ENCODE measurements at regions not wholly inside any gene's neighbourhood (a gene's known extent, or its start where the extent isn't known, plus 50 kb on each side); places are given as distances from the start of the nearest gene placed in this dataset.
"Not testable (repeated sequence)": the region's sequence is repeated elsewhere in the genome, so short reads cannot be mapped to it uniquely, and the experiment has no call there.

DNA sequence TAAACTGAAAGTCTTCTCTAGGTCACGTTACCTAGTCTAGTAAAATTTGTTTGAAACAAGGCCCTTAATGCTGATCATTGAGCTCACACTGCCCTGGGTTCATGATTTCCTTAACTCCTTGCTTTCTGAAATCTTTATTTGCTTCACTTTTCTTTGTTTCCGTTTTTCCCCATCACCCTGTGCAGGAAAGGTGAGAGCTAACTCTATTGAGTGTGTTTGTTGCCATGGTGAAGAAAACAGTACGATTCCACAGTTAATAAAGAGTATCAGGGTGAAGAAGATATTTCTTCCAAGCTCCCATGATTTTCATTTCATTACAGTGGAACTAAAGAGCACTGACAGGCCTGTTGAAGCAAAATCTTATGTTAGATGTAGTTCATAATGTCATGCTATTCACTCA, 276.2 kb downstream of the RAP2B start:
- no peak for DNase-seq (ENCODE audit: low read depth in 1 of 2, low spot score in 1 of 2)

GRCh38 chr3:153439780-153440179, 277.8 kb downstream of the RAP2B start:
- no peak for DNase-seq (ENCODE audit: low read depth in 1 of 2, low spot score in 1 of 2)

GRCh38 chr3:153440311-153440710, 278.3 kb downstream of the RAP2B start:
- DNase-seq (ENCODE audit: low read depth in 1 of 2, low spot score in 1 of 2), result no peak

DNA sequence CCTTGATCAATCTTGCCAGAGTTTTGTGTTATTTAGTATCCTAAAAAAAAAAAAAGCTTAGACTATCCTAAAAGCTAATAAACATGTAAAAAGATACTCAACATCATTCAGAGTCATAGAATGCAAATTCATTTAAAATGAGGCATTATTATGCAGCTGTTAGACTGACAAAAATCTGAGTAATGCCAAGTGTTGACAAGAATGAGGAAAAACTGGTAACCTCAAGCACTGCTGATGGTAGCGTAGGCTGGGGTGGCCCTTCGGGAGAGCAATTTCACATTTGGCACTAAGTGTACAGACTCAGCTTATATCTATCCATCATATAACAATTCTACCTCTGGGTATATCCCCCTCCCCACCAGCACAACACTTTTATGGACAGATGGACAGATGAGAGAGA, 280.4 kb downstream of the RAP2B start:
- no peak for DNase-seq (ENCODE audit: low read depth in 1 of 2, low spot score in 1 of 2)

- no peak for DNase-seq (ENCODE audit: low read depth in 1 of 2, low spot score in 1 of 2)
Measured at GRCh38 chr3:153442799-153443487, 280.9 kb downstream of the RAP2B start.

GRCh38 chr3:153443961-153444360, 281.9 kb downstream of the RAP2B start:
- no peak for DNase-seq (ENCODE audit: low read depth in 1 of 2, low spot score in 1 of 2)

DNA sequence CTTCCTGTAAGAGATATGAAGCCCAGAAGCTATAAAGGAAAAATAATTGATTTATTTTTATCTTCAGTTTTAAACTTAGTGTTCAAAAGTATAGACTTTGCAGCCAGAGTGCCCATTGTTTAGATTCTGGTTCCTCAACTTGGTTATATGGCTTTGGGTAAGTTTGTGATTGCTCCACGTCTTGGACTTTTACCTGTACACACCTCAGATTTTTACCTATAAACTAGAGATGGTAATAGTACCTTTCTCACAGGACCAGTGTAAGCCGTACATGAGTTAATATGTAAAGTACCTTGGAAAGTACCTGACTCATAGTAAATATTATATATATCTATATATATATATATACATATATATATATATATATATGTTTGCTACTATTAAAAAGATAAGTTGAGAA, 283.8 kb downstream of the RAP2B start:
- no peak for DNase-seq (ENCODE audit: low read depth in 1 of 2, low spot score in 1 of 2)

DNA sequence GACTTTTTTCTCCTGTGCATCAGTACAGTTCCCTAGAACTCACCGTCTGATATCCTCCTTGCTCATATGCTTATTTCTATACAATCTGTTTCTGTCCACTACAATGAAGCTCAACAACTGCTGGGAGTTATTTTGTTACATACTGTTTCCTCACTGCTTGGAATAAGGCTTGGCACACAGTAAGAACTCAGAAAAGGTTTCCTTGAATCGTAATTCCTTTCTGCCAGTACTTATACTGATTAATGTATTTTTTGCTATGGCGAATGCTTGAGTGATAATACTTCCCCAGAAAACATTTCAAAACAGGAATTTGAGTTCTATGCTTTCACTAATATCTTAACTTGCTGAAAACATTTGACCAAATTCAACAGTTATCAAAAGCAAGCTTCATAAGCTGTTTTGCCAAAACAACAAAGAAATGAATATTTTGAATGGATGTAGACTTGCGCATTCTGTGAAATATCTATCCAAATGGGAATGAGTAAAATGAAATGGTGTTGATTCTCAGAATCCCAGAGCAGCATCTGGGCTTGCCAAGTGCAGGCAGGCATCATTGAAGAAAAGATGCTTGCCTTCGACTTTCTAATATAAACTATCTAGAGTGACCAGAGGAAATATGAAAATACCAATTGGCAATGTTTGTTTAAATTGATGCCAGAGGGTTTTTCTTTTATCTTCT, 286.3 kb downstream of the RAP2B start:
- DNase-seq (ENCODE audit: low read depth in 1 of 2, low spot score in 1 of 2), result no peak

GRCh38 chr3:153456833-153457545, 295.0 kb downstream of the RAP2B start:
- no peak for DNase-seq (ENCODE audit: low read depth in 1 of 2, low spot score in 1 of 2)

- no peak for DNase-seq (ENCODE audit: low read depth in 1 of 2, low spot score in 1 of 2)
Measured at GRCh38 chr3:153458881-153459280, 296.9 kb downstream of the RAP2B start.

GRCh38 chr3:153462545-153462944, 300.5 kb downstream of the RAP2B start:
- no peak for DNase-seq (ENCODE audit: low read depth in 1 of 2, low spot score in 1 of 2)

DNA sequence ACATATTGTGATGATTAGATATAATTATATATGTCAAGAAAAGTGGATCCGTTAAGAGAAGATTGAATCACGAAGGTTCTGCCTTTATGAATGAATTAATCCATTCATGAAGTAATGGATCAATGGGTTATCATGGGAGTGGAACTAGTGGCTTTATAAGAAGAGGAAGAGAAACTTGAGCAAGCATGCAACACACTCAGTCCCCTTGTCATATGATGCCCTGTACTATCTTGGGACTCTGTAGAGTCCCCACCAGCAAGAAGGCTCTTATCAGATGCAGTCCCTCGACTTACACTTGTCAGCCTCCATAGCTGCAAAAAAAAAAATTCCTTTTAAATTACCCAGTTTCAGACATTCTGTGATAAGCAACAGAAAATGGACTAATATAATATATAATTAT, 301.9 kb downstream of the RAP2B start:
- no peak for DNase-seq (ENCODE audit: low read depth in 1 of 2, low spot score in 1 of 2)

GRCh38 chr3:153469162-153469561, 307.1 kb downstream of the RAP2B start:
- DNase-seq (ENCODE audit: low read depth in 1 of 2, low spot score in 1 of 2), result no peak

GRCh38 chr3:153484842-153485241, 322.8 kb downstream of the RAP2B start:
- DNase-seq (ENCODE audit: low read depth in 1 of 2, low spot score in 1 of 2), result no peak

GRCh38 chr3:153495422-153495821, 333.4 kb downstream of the RAP2B start:
- DNase-seq (ENCODE audit: low read depth in 1 of 2, low spot score in 1 of 2), result no peak

DNA sequence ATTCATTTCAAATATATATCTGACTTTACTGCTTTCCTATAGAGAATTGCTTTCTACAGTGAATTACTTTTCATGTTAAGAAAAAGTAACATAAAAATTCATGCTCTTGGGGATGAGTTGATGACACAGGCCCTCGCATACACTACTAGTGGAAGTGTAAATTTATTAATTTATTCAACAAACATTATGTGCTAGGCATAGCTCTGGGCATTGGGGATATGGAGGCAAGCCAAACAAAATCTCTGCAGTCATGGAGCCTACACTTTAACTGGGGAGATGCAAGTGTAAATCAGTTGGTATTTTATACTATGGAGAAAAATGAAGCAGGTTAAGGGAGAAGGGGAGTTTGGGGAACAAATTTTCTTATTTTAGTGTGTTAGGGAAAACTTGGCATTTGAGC, 340.7 kb downstream of the RAP2B start:
- DNase-seq (ENCODE audit: low read depth in 1 of 2, low spot score in 1 of 2), result no peak

DNA sequence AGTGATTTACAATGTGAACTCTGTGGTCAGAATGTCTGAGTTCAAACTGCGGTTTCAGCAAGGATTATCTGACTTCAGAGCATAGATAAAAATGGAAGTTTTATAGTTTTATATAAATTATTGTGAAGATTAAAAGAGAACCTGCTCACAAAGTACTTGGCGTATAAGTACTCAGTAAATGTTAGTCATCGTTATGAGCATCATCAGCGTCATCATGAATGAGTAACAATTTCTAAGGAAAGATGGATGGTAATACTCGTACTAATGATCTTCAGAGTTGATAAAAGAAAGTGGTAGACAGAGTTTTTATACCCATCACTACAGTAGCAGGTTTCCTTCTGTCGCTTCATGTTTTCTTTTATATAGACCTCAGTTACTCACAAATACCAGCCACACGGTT, 341.8 kb downstream of the RAP2B start:
- no peak for DNase-seq (ENCODE audit: low read depth in 1 of 2, low spot score in 1 of 2)

GRCh38 chr3:153506205-153506604, 344.2 kb downstream of the RAP2B start:
- not testable (repeated sequence) for DNase-seq (ENCODE audit: low read depth in 1 of 2, low spot score in 1 of 2)

DNA sequence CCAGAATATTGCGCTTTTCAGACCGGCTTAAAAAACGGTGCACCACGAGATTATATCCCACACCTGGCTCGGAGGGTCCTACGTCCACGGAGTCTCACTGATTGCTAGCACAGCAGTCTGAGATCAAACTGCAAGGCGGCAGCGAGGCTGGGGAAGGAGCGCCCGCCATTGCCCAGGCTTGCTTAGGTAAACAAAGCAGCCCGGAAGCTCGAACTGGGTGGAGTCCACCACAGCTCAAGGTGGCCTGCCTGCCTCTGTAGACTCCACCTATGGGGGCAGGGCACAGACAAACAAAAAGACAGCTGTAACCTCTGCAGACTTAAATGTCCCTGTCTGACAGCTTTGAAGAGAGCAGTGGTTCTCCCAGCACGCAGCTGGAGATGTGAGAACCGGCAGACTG, 344.7 kb downstream of the RAP2B start:
- DNase-seq (ENCODE audit: low read depth in 1 of 2, low spot score in 1 of 2), result not testable (repeated sequence)

DNA sequence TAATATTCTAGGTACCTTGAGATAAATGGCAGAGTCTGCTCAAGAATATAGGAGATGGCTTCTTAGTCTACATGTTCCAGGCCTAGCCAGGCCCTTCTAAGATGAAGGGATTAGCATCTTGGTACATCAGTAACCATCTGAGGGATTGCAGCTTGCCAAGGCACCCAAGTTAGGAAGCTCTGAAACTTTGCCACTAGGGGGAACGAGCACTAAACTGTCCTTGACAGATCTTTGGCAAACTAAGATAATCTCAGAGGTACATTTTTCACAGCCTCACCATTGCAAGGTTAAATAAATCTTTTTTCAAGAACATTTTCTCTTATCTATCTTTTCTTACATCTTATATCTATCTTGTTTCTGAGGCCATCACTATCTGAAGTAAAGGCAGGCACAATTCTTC, 351.2 kb downstream of the RAP2B start:
- DNase-seq (ENCODE audit: low read depth in 1 of 2, low spot score in 1 of 2), result no peak

DNA sequence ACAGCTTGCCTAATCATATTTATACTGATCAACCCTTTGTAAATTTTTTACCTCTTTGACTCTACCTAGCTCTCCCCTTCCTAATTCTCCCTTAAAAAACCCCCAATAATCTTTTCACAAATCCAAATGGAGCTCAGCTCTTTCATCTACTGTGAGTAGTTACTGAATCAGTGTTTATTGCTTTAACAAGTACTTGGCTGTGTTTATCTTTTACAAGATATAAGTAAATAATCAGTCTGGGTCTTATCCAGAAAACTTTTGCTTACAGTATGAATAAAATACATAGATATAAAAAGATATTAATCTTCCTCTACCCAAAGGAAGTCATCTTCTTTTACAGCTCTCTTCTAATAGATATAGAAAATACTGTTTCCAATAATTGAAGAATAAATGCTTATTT, 366.4 kb downstream of the RAP2B start:
- no peak for DNase-seq (ENCODE audit: low read depth in 1 of 2, low spot score in 1 of 2)

GRCh38 chr3:153539263-153539662, 377.2 kb downstream of the RAP2B start:
- no peak for DNase-seq (ENCODE audit: low read depth in 1 of 2, low spot score in 1 of 2)

Measured in activated T-helper 1 cell treated with anti-CD3 and anti-CD28 coated beads, Interleukin-2, amount 50 U/mL, for 16 hours (primary cell).